OCI-LY1 (cell line): ENCODE measurements at regions not wholly inside any gene's neighbourhood (a gene's known extent, or its start where the extent isn't known, plus 50 kb on each side); places are given as distances from the start of the nearest gene placed in this dataset.

Source experiments
- H2AFZ ChIP-seq: fragments of 200-600 bp; sonication (generic), shearing (Covaris generic); 2 replicates; pipeline ENCODE4 v1.6.0; 2014; ENCODE audit warnings: antibody characterized with exemption, mild to moderate bottlenecking, low read length
- H3F3A ChIP-seq: fragments of 200-600 bp; sonication (generic), shearing (Covaris generic); 2 replicates; pipeline ENCODE4 v1.6.0; 2014; ENCODE audit warnings: mild to moderate bottlenecking, antibody characterized with exemption, low read length, moderate library complexity; ENCODE audit not compliant: insufficient read depth
- H3K27ac ChIP-seq: fragments of 200-600 bp; sonication (generic); 2 replicates; pipeline ENCODE4 v1.5.1; 2014; ENCODE audit warnings: low read length, mixed run types, mild to moderate bottlenecking, low read depth; ENCODE audit not compliant: poor library complexity, severe bottlenecking
- H3K27me3 ChIP-seq: fragments of 200-600 bp; sonication (generic); 2 replicates; pipeline ENCODE4 v1.6.0; 2014; ENCODE audit warnings: antibody characterized with exemption, mild to moderate bottlenecking, low read length, moderate library complexity; ENCODE audit not compliant: insufficient read depth
- H3K36me3 ChIP-seq: fragments of 200-600 bp; sonication (generic); 2 replicates; pipeline ENCODE4 v1.6.1; 2014; ENCODE audit warnings: mild to moderate bottlenecking, antibody characterized with exemption, low read length, moderate library complexity, mixed read lengths; ENCODE audit not compliant: insufficient read depth
- H3K4me1 ChIP-seq: fragments of 200-600 bp; sonication (generic); 2 replicates; pipeline ENCODE4 v1.5.1; 2014; ENCODE audit warnings: mild to moderate bottlenecking, low read length, moderate library complexity; ENCODE audit not compliant: insufficient read depth, severe bottlenecking
- H3K4me2 ChIP-seq: fragments of 200-600 bp; sonication (generic), shearing (Covaris generic); 2 replicates; pipeline ENCODE4 v1.6.1; 2014; ENCODE audit warnings: low read length
- H3K4me3 ChIP-seq: fragments of 200-600 bp; sonication (generic); 2 replicates; pipeline ENCODE4 v1.5.1; 2014; ENCODE audit warnings: low read length, low read depth, mild to moderate bottlenecking, mixed read lengths; ENCODE audit not compliant: poor library complexity, severe bottlenecking
- H3K79me2 ChIP-seq: fragments of 200-600 bp; shearing (Covaris generic); 2 replicates; pipeline ENCODE4 v1.6.1; 2016; ENCODE audit warnings: mixed run types, low read length, mixed read lengths; ENCODE audit not compliant: insufficient read depth
- H3K9ac ChIP-seq: fragments of 200-600 bp; sonication (generic), shearing (Covaris generic); 2 replicates; pipeline ENCODE4 v1.6.1; 2014; ENCODE audit warnings: mild to moderate bottlenecking, low read length, mixed read lengths
- H3K9me2 ChIP-seq: fragments of 200-600 bp; sonication (generic), shearing (Covaris generic); 2 replicates; pipeline ENCODE4 v1.6.1; 2014; ENCODE audit warnings: low read depth, mild to moderate bottlenecking, low read length, mixed read lengths
- H3K9me3 ChIP-seq: fragments of 200-600 bp; shearing (Covaris generic); 2 replicates; pipeline ENCODE4 v1.6.1; 2014; ENCODE audit warnings: low read length, mixed read lengths
- H4K20me1 ChIP-seq: fragments of 200-600 bp; sonication (generic), shearing (Covaris generic); 2 replicates; pipeline ENCODE4 v1.6.0; 2016; ENCODE audit warnings: mild to moderate bottlenecking, low read length; ENCODE audit not compliant: insufficient read depth
- EZH2 ChIP-seq: fragments of 200-600 bp; sonication (generic), shearing (Covaris generic); IDR thresholded peaks from 2 replicates; pipeline ENCODE4 v1.8.0; 2017; ENCODE audit warnings: borderline replicate concordance, mixed run types, mild to moderate bottlenecking, antibody characterized with exemption, low read length, moderate library complexity, mixed read lengths
- TF ChIP-seq, protein P1 (sequence below): fragments of 200-600 bp; sonication (generic), shearing (Covaris generic); IDR thresholded peaks from 2 replicates; pipeline ENCODE4 v1.5.1; 2017; ENCODE audit warnings: mild to moderate bottlenecking, antibody characterized with exemption, low read length, moderate library complexity, mixed read lengths

DNA sequence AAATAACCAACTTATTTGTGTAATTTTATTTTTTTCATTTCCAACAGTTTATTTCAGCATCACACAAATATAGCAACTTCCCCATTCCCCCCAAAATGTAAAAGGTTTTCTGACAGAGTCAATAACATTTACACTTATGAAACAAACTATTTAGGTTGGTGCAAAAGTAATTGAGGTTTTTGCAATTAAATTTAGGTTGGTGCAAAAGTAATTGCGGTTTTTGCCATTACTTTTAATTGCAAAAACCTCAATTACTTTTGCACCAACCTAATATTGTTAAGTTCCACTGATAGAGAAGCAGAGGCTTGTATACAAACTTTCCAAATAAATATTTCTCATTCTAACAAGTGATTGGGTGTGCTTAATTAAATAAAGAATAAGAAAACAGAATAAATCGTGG, 270.9 kb upstream of the DUSP10 start:
- no peaks in the 10 kb centered on the region for H3K9me2 ChIP-seq
- no peaks in the 10 kb centered on the region for H4K20me1 ChIP-seq
- peaks cover 13% of the 10 kb centered on the region for H3K4me1 ChIP-seq
- no peak overlapping the region for H3K9ac ChIP-seq
- no peak overlapping the region for H2AFZ ChIP-seq
- no peak overlapping the region for H3K4me3 ChIP-seq
- H3K9me3 ChIP-seq, result no peaks in the 10 kb centered on the region
- H3K79me2 ChIP-seq, result no peaks in the 10 kb centered on the region
- H3F3A ChIP-seq, result no peaks in the 10 kb centered on the region
- no peak overlapping the region for H3K27ac ChIP-seq
- no peaks in the 10 kb centered on the region for H3K36me3 ChIP-seq
- H3K4me2 ChIP-seq, result no peak overlapping the region
- TF ChIP-seq EZH2, result no peak
- TF ChIP-seq, protein P1, sequence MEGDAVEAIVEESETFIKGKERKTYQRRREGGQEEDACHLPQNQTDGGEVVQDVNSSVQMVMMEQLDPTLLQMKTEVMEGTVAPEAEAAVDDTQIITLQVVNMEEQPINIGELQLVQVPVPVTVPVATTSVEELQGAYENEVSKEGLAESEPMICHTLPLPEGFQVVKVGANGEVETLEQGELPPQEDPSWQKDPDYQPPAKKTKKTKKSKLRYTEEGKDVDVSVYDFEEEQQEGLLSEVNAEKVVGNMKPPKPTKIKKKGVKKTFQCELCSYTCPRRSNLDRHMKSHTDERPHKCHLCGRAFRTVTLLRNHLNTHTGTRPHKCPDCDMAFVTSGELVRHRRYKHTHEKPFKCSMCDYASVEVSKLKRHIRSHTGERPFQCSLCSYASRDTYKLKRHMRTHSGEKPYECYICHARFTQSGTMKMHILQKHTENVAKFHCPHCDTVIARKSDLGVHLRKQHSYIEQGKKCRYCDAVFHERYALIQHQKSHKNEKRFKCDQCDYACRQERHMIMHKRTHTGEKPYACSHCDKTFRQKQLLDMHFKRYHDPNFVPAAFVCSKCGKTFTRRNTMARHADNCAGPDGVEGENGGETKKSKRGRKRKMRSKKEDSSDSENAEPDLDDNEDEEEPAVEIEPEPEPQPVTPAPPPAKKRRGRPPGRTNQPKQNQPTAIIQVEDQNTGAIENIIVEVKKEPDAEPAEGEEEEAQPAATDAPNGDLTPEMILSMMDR, result no peak
- no peaks in the 10 kb centered on the region for H3K27me3 ChIP-seq

DNA sequence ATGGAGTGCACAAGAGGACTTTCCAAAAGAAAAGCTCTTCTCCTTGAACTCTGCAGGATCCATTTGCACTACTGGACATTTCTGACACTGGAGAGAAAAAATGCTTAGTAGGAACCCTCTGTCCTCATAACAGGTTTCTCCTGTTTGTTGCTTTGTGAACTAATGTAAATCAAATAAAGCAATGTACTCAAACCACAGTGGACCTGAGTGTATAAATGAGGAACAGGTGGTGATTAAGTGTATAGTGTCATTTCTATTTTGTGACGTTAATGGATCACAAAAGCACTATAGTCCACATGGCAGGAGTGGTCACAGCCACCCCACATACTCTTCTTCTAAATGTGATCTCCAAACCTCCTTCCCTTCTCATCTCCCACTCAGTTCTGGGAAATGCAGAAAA, 268.4 kb upstream of the DUSP10 start:
- no peak for TF ChIP-seq EZH2
- TF ChIP-seq, protein P1, result no peak
- H3K79me2 ChIP-seq, result no peaks in the 10 kb centered on the region
- H3K9me3 ChIP-seq, result no peaks in the 10 kb centered on the region
- H3K4me3 ChIP-seq, result no peak overlapping the region
- H3K9ac ChIP-seq, result no peak overlapping the region
- H3K4me2 ChIP-seq, result no peak overlapping the region
- peaks cover 13% of the 10 kb centered on the region for H3K4me1 ChIP-seq
- no peaks in the 10 kb centered on the region for H3F3A ChIP-seq
- H4K20me1 ChIP-seq, result no peaks in the 10 kb centered on the region
- H2AFZ ChIP-seq, result no peak overlapping the region
- no peaks in the 10 kb centered on the region for H3K9me2 ChIP-seq
- no peaks in the 10 kb centered on the region for H3K27me3 ChIP-seq
- no peak overlapping the region for H3K27ac ChIP-seq
- no peaks in the 10 kb centered on the region for H3K36me3 ChIP-seq

DNA sequence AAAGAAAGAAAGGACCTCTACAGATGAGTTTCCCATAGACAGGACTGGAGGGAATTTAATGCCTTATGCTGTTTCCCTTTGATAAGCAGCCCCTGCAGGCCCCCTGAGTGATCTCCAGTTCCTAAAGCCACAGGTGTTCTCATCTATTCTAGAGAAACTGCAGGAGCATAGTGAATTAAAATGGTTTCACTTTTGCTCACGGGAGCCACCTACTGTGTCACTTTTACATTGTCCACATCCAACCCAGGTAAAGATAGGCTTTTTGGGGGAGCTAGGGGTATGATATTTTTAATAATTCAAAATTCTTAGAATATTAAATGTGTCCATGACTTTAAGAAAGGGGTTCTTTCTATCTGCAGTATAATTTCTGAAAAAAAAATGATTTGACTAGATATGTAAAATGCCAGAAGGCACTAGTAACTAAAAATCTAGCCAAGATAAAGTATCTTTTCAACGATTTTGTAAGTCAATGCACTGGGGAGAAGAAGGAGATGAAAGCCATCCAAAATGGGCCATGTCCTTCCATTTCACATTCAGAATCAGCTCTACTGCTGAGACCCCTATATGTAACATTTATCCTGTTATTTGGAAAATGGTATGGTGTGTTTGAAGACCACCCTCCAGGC, 267.3 kb upstream of the DUSP10 start:
- Histone ChIP-seq H3K79me2 (no peaks in the 10 kb centered on the region), H3K27me3 (no peaks in the 10 kb centered on the region), H3K4me2 (peak overlapping the region; percentile 51), H2AFZ (no peak overlapping the region), H3K4me1 (peaks cover 13% of the 10 kb centered on the region), H3K9ac (no peak overlapping the region), H3F3A (no peaks in the 10 kb centered on the region), H3K9me2 (no peaks in the 10 kb centered on the region), H3K27ac (peak overlapping the region; percentile 21), H3K36me3 (no peaks in the 10 kb centered on the region), H3K4me3 (peak overlapping the region; percentile 28), H3K9me3 (no peaks in the 10 kb centered on the region), H4K20me1 (no peaks in the 10 kb centered on the region)
- TF ChIP-seq, protein P1, result peak; percentile 69
- TF ChIP-seq EZH2, result no peak
